Stimulated activated CD4-positive, alpha-beta T cell treated with anti-CD3 and anti-CD28 coated beads, Interleukin-2, amount 100 ng/mL, for 48 hours (primary cell): ENCODE measurements at regions not wholly inside any gene's neighbourhood (a gene's known extent, or its start where the extent isn't known, plus 50 kb on each side); places are given as distances from the start of the nearest gene placed in this dataset.
"Not testable (repeated sequence)": the region's sequence is repeated elsewhere in the genome, so short reads cannot be mapped to it uniquely, and the experiment has no call there.

Experiments used
- DNase-seq, 2 donors: peaks; one replicate each; pipeline ENCODE4 v3.0.0-alpha.2; 2020

- DNase-seq: not testable (repeated sequence)
Observed at GRCh38 chr4:128646893-128647292, 162.6 kb upstream of the JADE1 start.

GRCh38 chr4:128644693-128645654 is 164.5 kb upstream of the JADE1 start:
- not testable (repeated sequence) for DNase-seq

- DNase-seq: not testable (repeated sequence)
Observed at GRCh38 chr4:128644107-128644506, 165.4 kb upstream of the JADE1 start.

- not testable (repeated sequence) for DNase-seq
Observed at GRCh38 chr4:128641566-128641965, 167.9 kb upstream of the JADE1 start.

GRCh38 chr4:128639541-128640270 is 169.8 kb upstream of the JADE1 start:
- no peak for DNase-seq

GRCh38 chr4:128636906-128637305 is 172.6 kb upstream of the JADE1 start:
- DNase-seq: no peak

GRCh38 chr4:128635955-128636560 is 173.4 kb upstream of the JADE1 start:
- no peak for DNase-seq

- no peak for DNase-seq
Observed at GRCh38 chr4:128635141-128635954, 174.2 kb upstream of the JADE1 start.

- DNase-seq: no peak
Observed at GRCh38 chr4:128633067-128633466, 176.4 kb upstream of the JADE1 start.

GRCh38 chr4:128630871-128631270 is 178.6 kb upstream of the JADE1 start:
- DNase-seq: no peak

GRCh38 chr4:128623508-128624215 is 185.8 kb upstream of the JADE1 start:
- no peak for DNase-seq

GRCh38 chr4:128620279-128620965 is 189.1 kb upstream of the JADE1 start:
- DNase-seq: not testable (repeated sequence)

- DNase-seq: no peak
Observed at GRCh38 chr4:128615197-128615596, 194.3 kb upstream of the JADE1 start.

- DNase-seq: no peak
Observed at GRCh38 chr4:128608006-128608405, 201.5 kb upstream of the JADE1 start.

GRCh38 chr4:128606173-128606572 is 203.3 kb upstream of the JADE1 start:
- no peak for DNase-seq

GRCh38 chr4:128604840-128605239 is 204.7 kb upstream of the JADE1 start:
- DNase-seq: no peak

GRCh38 chr4:128604204-128604603 is 205.3 kb upstream of the JADE1 start:
- DNase-seq: no peak

GRCh38 chr4:128603081-128603480 is 206.4 kb upstream of the JADE1 start:
- DNase-seq: no peak

GRCh38 chr4:128601991-128602695 is 207.4 kb upstream of the JADE1 start:
- DNase-seq: no peak
